K562 (cell line): ENCODE measurements at regions not wholly inside any gene's neighbourhood (a gene's known extent, or its start where the extent isn't known, plus 50 kb on each side); places are given as distances from the start of the nearest gene placed in this dataset.

Experiments
- ATAC-seq: fragments of 200-7000 bp; cut with Tn5 transposase; 3 replicates; pipeline ENCODE4 v1.9.1; 2020; ENCODE audit warnings: moderate library complexity
- BruUV-seq: library from RNA; stranded (reverse); fragments of 400-500 nt; replicated peaks from 2 replicates; lab custom pipeline; 2021; lab: Mats Ljungman, UMichigan
- CTCF ChIA-PET: fragments of 300-600 bp; formaldehyde crosslinking; extraction: SDS; loops from one replicate; lab custom pipeline; 2021; ENCODE audit warnings: low intra/inter-chr PET ratio; lab: Yijun Ruan, JAX
- POLR2A ChIA-PET: fragments of 300-600, 350-650 bp; sonication (Branson Sonifier 250); formaldehyde crosslinking; extraction: SDS; loops from one replicate; lab custom pipeline; 2021; ENCODE audit warnings: antibody characterized with exemption, inconsistent platforms; lab: Yijun Ruan, JAX
- DNase-seq, 4 experiments: peaks; one replicate each; pipeline versions ENCODE4 v3.0.0 to v3.0.0-alpha.2; 2011 to 2018; ENCODE audit warnings: low spot score in 3 of 4, mixed read lengths in 3 of 4; ENCODE audit errors: extremely low read depth in 1 of 4
- FAIRE-seq: peaks from 2 replicates; lab custom pipeline; 2011; peaks lifted over from hg19 to GRCh38; lab: Jason Lieb, UNC
- H2AFZ ChIP-seq: 2 replicates; pipeline ENCODE4 v1.6.0; 2011; ENCODE audit warnings: low read depth, low read length, control low read depth, inconsistent platforms
- H3K27ac ChIP-seq: fragments of 200-600 bp; 3 replicates; pipeline ENCODE4 v1.8.0; 2011; ENCODE audit warnings: low read depth, mild to moderate bottlenecking, control low read depth, inconsistent platforms, low read length, moderate library complexity, mixed read lengths; ENCODE audit errors: extremely low read depth
- H3K27me3 ChIP-seq, 2 experiments: fragments of 300-600 bp in 1 of 2; 2 replicates in 1 of 2; 3 replicates in 1 of 2; pipeline versions ENCODE4 v1.6.0 to v1.8.0; 2011; ENCODE audit warnings: inconsistent platforms in 2 of 2, low read length in 2 of 2, mild to moderate bottlenecking in 1 of 2, mixed read lengths in 1 of 2, moderate library complexity in 1 of 2; ENCODE audit not compliant: control insufficient read depth in 2 of 2, insufficient read depth in 2 of 2
- H3K36me3 ChIP-seq: fragments of 300-600 bp; 3 replicates; pipeline ENCODE4 v1.8.0; 2011; ENCODE audit warnings: mild to moderate bottlenecking, low read length, inconsistent platforms; ENCODE audit not compliant: control insufficient read depth, insufficient read depth
- H3K4me1 ChIP-seq, 2 experiments: fragments of 200-600 bp in 1 of 2; replicated peaks in 1 of 2; 2 replicates in 1 of 2; 3 replicates in 1 of 2; pipeline versions ENCODE4 v1.5.1 to v1.8.0; 2011; ENCODE audit warnings: inconsistent platforms in 2 of 2, low read length in 2 of 2, mild to moderate bottlenecking in 1 of 2, mixed read lengths in 1 of 2, moderate library complexity in 1 of 2; ENCODE audit not compliant: control insufficient read depth in 2 of 2, insufficient read depth in 2 of 2
- H3K4me2 ChIP-seq: 2 replicates; pipeline ENCODE4 v1.6.1; 2011; ENCODE audit warnings: low read length, control low read depth, inconsistent platforms, mixed read lengths; ENCODE audit not compliant: insufficient read depth
- H3K4me3 ChIP-seq: fragments of 200-600 bp; sonication (generic), shearing (Covaris generic); 2 replicates; pipeline ENCODE4 v1.5.1; 2016; ENCODE audit warnings: control low read depth, inconsistent platforms
- H3K79me2 ChIP-seq: fragments of 200-600 bp; 3 replicates; pipeline ENCODE4 v1.8.0; 2011; ENCODE audit warnings: low read length, inconsistent platforms; ENCODE audit not compliant: control insufficient read depth, insufficient read depth
- H3K9ac ChIP-seq, 2 experiments: 2 replicates each; pipeline versions ENCODE4 v1.6.0 to v1.6.1; 2011; ENCODE audit warnings: low read depth in 2 of 2, low read length in 2 of 2, control low read depth in 1 of 2, inconsistent platforms in 1 of 2, mild to moderate bottlenecking in 1 of 2, mixed read lengths in 1 of 2; ENCODE audit not compliant: insufficient read depth in 1 of 2
- H3K9me1 ChIP-seq: one replicate; pipeline ENCODE4 v1.6.0; 2011; ENCODE audit warnings: inconsistent platforms, mild to moderate bottlenecking, low read length, moderate library complexity; ENCODE audit not compliant: control insufficient read depth, insufficient read depth
- H3K9me3 ChIP-seq: replicated peaks from 2 replicates; pipeline ENCODE4 v1.5.1; 2011; ENCODE audit warnings: low read depth, low read length, inconsistent platforms; ENCODE audit not compliant: control insufficient read depth, insufficient read depth
- H4K20me1 ChIP-seq: replicated peaks from 2 replicates; pipeline ENCODE4 v1.6.1; 2011; ENCODE audit warnings: low read length, inconsistent platforms, mixed read lengths; ENCODE audit not compliant: control insufficient read depth, insufficient read depth
- DPF2 ChIP-seq: fragments of 450-650 bp; IDR thresholded peaks from 2 replicates; pipeline ENCODE4 v1.6.1; 2016
- ETV5 ChIP-seq: sonication (generic); formaldehyde crosslinking; IDR thresholded peaks from 2 replicates; pipeline ENCODE4 v1.4.0; 2020; ENCODE audit warnings: low read depth, mild to moderate bottlenecking, missing genetic modification reagents
- MEF2A ChIP-seq: IDR thresholded peaks from 2 replicates; pipeline ENCODE4 v1.6.1; 2011; ENCODE audit warnings: low read depth, mild to moderate bottlenecking, low read length, moderate library complexity; ENCODE audit not compliant: control insufficient read depth
- POU5F1 ChIP-seq: fragments of 150-350 bp; IDR thresholded peaks from 2 replicates; pipeline ENCODE4 v1.6.1; 2014; ENCODE audit warnings: borderline replicate concordance, low read length, low read depth, mild to moderate bottlenecking; ENCODE audit not compliant: partially characterized antibody
- PTBP1 ChIP-seq: fragments of 200-400 bp; formaldehyde crosslinking; IDR thresholded peaks from 2 replicates; pipeline ENCODE4 v1.6.1; 2017; ENCODE audit warnings: low read depth, low read length
- RBM14 ChIP-seq: fragments of 200-400 bp; formaldehyde crosslinking; IDR thresholded peaks from 2 replicates; pipeline ENCODE4 v1.6.1; 2018; ENCODE audit warnings: low read depth, mild to moderate bottlenecking, low read length, moderate library complexity, borderline replicate concordance; ENCODE audit not compliant: insufficient read depth
- RFX5 ChIP-seq: IDR thresholded peaks from 2 replicates; pipeline ENCODE4 v1.6.1; 2011; ENCODE audit warnings: low read depth, mild to moderate bottlenecking, improper control_type of control experiment, low read length
- STAT6 ChIP-seq: sonication (generic); formaldehyde crosslinking; IDR thresholded peaks from 2 replicates; pipeline ENCODE4 v1.8.1; 2023; ENCODE audit warnings: mild to moderate bottlenecking, missing genetic modification reagents
- ZHX1 ChIP-seq: fragments of 150-350 bp; conservative IDR thresholded peaks from 2 replicates; pipeline ENCODE4 v1.6.1; 2014; ENCODE audit warnings: low read length
- ZNF41 ChIP-seq: fragments of 250-450 bp; sonication (Bioruptor Pico); conservative IDR thresholded peaks from 2 replicates; pipeline ENCODE4 v1.4.0; 2020; ENCODE audit warnings: mild to moderate bottlenecking
- WGBS: fragments of 100-300 bp; shearing (Covaris generic); methylation state at CpG from one replicate; pipeline ENCODE4 v1.1.6; 2016; ENCODE audit warnings: low coverage, mixed read lengths; ENCODE audit not compliant: insufficient coverage; ENCODE audit errors: missing lambda C conversion rate; 5-methylcytosine and 5-hydroxymethylcytosine counted together
- in situ Hi-C: fragments of 300-500 bp; cut with MboI; formaldehyde crosslinking; loops from 4 replicates; pipeline ENCODE4 v1.15.0; 2018; ENCODE audit warnings: inconsistent platforms, mixed read lengths
- intact Hi-C: fragments of 100-400 bp; cut with micrococcal nuclease; formaldehyde crosslinking; loops from 2 replicates; pipeline ENCODE4 v1.14.2; 2022

- TF ChIP-seq ZHX1 = no peak
- TF ChIP-seq MEF2A = no peak
- no peak for TF ChIP-seq POU5F1
- TF ChIP-seq PTBP1 = no peak
Measured at GRCh38 chr12:83323866-83324265, 637.2 kb downstream of the TMTC2 start (continued).

- Histone ChIP-seq H3K4me3 (no peak overlapping the region), H3K79me2 (no peaks in the 10 kb centered on the region), H3K27ac (no peak overlapping the region), H2AFZ (no peak overlapping the region), H3K27me3 (no peaks in the 10 kb centered on the region), H3K9ac (no peak overlapping the region), H3K36me3 (no peaks in the 10 kb centered on the region), H3K4me2 (no peak overlapping the region), H3K4me1 (no peaks in the 10 kb centered on the region), H3K9me3 (no peaks in the 10 kb centered on the region), H3K9me1 (no peaks in the 10 kb centered on the region), H4K20me1 (no peaks in the 10 kb centered on the region)
- in situ Hi-C loops (no loop called here), intact Hi-C loops (no loop called here)
- no peak for ATAC-seq
- WGBS = 6% methylated on average over 2 of the region's 2 CpGs
- no peak for DNase-seq
- TF ChIP-seq RBM14 (no peak), STAT6 (CRISPR knock-in tag) (no peak), ZNF41 (CRISPR knock-in tag) (no peak), DPF2 (no peak), RFX5 (no peak), ETV5 (no peak)
- no peak for FAIRE-seq
- BruUV-seq = no TSS peak
- ChIA-PET POLR2A (interaction anchor here (0.6 kb wide), 1 partner anchor 401 kb away, joined by 3 read pairs; no protein-coding TSS in a partner anchor), CTCF (no interaction called here)
Measured at GRCh38 chr12:83322809-83323208, 636.1 kb downstream of the TMTC2 start.
